NCI-H187 treated with DMSO at 0.1 percent for 48 hours (cell line): ENCODE measurements at regions not wholly inside any gene's neighbourhood (a gene's known extent, or its start where the extent isn't known, plus 50 kb on each side); places are given as distances from the start of the nearest gene placed in this dataset.

Experiments
- DNase-seq: peaks from one replicate; lab custom pipeline; 2025; lab: John Stamatoyannopoulos, UW

DNA sequence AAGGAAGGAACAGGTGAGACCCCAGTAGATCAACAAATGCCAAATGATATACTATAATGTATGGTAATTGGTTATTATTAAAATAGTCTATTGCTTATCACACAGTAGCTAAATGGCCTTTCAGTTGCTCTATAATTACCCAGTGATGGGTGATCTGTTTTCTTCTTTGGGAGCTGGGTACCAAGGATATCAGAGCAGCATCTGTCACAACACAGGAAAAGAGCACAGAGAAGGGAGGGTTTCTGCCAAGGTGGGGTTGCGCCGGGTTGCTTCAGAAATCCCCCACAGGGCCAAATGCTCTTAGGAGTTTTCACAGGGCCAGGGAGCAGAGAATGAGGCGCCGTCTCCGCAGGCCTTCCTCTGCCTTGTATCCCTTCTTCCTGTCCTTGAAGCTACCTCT is 469.4 kb downstream of the INSC start:
- no peak for DNase-seq

DNA sequence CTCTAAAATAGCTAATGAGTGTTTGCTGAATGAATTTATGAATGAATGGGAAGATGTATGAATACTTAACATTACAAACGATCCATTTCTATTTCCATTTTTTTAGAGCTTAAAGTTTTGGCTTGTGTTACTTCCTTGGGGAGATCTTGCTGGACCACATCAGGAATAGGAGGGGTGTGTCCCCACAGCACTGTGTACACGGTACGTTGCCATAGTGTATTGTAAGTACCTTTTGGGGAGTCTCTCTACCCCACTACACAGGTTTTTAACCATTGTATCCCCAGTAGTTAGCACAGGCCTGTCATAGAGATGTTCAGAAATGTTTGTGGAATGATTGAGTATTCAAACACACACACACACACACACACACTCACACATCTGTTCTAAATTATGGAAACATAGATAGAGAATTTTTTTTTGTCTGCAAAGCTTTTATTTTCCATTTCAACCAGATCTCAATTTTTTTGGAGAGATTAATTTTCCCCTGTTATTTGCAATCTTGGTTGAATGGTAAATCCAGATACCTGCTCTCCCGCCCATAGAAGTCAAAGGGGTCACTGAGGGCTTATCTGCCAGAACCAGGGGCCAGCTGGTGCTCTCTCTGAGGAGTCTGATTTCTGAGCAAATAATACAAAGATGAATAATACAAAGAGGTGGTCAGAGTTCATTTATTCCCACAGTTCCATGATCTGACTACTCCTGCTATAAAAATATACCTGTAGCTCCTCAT is 471.0 kb downstream of the INSC start:
- no peak for DNase-seq

- DNase-seq: no peak
Measured at GRCh38 chr11:15586741-15587473, 472.2 kb downstream of the INSC start.

DNA sequence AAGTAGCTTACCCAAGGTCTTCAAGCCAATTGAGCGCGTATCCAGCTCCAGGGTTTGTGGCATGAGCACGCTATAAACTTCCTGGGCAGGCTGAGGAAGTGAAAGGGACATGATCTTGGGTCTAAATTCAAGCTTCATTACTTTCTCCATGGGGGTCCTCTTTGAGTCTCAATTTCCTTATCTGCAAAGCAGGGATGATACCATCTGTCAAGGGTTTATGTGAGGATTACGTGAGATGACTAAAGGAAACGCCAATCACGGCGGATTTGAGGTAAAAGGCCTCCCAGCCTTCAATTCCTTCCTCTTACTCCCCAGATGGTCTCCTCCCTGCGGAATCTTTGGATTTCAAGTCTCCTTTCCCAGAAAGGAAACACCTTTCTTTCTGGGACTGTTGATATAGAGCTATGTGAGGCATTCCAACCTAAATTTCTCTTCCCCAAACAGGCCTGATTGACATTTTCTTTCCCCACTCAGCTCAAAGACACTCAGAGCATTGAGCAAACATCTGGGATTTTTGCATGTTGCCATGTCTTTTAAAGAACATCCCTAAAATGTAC is 474.4 kb downstream of the INSC start:
- no peak for DNase-seq

GRCh38 chr11:15590132-15590531 is 475.4 kb downstream of the INSC start:
- no peak for DNase-seq

DNA sequence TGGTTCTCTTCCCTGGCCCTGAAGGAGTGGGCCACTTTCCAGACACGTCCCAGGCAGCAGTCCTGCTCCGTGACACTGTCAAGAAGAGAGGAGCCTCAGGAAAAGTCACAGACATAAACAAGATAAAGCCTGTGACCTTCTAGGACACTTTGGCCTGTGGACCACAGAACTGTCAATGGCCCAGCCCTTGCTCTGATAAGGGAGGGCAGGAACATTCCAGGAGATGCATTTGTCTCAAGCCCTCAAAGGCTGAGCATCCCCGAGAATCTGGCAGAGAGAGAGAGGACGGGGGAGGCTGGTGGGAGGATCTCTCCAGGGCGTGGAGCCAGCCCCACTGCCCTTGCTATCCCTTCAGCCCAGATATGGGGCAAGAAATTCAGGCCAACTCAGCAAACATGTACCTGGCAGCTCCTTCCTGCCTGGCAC is 476.4 kb downstream of the INSC start:
- no peak for DNase-seq

GRCh38 chr11:15594607-15595006 is 479.9 kb downstream of the INSC start:
- DNase-seq: no peak

- DNase-seq: no peak
Measured at GRCh38 chr11:15599376-15599775, 484.7 kb downstream of the INSC start.

GRCh38 chr11:15602047-15602446 is 487.3 kb downstream of the INSC start:
- DNase-seq: no peak

- DNase-seq: no peak
Measured at GRCh38 chr11:15602785-15603567, 488.3 kb downstream of the INSC start.

DNA sequence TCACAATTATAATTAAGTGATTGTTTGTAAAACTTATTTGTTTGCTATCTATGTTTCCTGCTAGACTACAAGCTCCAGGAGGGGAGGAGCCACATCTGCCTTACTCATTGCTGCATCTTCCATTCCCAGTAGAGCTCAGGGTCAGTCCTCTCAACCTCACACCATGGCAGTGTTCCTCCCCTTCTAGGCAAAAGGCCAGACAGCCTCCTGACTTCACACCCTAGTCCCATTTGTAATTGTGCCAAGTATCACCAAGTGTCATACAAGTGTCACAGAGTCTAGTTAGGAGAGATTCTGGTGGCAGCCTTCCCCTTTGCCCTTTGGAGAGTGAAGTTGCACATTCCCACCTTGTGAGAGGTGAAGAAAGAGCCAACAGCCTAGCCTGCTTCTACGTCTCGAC is 490.4 kb downstream of the INSC start:
- no peak for DNase-seq

GRCh38 chr11:15607361-15608036 is 492.8 kb downstream of the INSC start:
- DNase-seq: no peak

DNA sequence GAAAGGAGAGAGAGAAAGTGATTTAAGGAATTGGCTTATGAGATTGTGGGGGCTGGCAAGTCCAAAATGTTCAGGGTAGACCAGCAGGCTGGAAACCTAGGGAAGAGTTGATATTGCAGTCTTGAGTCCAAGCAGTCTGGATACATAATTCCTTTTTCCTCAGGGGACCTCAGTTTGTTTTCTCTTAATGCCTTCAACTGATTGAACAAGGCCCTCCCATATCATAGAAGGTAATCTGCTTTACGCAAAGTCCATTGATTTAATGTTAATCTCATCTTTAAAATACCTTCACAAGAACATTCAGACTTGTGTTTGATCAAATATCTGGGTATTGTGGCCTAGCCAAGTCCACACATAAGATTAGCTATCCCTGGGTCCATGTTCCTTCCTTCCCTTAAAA is 494.7 kb downstream of the INSC start:
- no peak for DNase-seq

- no peak for DNase-seq
Measured at GRCh38 chr11:15610881-15611280, 496.2 kb downstream of the INSC start.

DNA sequence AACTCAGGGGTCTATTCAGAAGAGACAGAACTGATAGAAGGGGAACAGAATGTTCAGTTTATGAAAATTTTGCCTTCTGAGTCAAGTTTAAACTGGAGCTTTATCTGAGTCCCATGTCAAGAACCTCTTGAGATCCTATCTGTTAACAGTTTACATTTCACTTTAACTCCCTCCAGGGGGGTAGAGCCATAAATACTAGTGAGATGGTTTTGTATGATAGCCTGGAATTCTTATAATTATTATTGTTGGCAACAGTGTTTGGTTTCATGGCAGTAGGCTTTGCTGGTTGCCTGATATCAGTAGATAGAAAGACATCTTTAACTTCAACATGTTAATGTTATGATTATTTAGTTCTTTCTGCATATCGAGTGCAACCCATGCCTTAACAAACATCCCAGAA is 498.5 kb downstream of the INSC start:
- no peak for DNase-seq

- no peak for DNase-seq
Measured at GRCh38 chr11:15613789-15614188, 499.1 kb downstream of the INSC start.

- no peak for DNase-seq
Measured at GRCh38 chr11:15615398-15616096, 500.8 kb downstream of the INSC start.

DNA sequence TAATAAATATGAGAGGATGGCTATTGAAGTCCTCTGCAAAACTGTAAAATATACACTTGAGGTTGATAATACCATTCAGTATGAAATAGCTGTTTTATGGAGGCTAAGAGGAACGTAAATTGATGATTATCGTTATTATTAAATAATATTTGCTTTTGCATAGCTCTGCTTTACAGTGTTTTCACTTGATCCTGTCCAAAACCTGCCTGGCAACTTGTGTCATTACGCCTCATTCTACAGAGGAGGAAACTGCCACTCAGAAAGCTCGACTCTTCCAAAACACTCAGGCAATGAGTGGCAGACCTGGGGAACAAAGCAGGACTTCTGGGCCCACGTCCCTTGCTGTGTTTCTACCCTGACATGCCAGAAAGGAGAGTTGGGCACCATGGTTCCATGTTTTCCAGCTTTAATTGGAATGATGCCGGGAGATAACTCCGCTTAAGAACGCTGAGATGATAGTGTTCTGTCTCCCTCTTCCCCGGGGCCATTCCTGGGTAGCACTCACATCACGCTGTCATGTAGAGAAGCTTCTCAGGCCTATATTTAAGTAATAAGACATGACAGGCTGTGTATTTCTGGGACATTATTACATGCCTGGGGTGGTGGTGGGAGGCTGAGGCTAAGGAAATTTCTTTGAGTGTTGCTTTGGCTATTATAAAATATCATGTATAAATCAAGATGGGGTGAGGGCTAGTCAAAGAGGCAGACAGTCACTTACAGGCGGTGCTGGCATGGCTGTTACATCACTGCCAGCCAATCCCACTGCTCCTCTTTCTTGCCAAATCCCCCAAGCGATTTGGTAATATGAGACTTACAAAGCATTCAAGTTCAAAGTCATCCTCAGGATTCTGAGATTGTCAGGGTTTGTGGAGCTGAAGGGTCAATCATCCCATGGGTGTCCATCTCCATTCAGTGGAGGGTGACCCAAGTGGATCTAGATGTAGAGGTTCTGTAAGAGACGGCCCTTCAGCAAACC is 501.7 kb downstream of the INSC start:
- no peak for DNase-seq

DNA sequence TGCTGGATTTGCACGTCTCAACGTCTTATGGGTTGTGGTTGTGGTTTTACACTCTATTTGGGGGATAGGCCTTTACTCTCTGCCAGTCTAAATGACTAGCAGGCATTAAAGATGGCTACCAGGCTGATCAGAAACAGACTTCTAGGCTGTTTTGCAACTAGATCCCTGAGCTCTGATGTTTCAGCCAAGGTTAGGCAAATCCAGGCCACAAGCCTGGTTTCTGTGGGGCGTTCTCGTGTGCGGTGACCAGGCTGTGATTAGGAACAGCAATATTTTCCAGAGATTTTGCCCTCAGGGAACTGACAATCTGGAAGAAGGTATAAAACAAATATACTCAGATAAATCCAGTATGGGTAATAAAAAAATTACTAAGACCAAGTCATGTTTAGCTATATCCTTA is 502.4 kb downstream of the INSC start:
- DNase-seq: no peak

DNA sequence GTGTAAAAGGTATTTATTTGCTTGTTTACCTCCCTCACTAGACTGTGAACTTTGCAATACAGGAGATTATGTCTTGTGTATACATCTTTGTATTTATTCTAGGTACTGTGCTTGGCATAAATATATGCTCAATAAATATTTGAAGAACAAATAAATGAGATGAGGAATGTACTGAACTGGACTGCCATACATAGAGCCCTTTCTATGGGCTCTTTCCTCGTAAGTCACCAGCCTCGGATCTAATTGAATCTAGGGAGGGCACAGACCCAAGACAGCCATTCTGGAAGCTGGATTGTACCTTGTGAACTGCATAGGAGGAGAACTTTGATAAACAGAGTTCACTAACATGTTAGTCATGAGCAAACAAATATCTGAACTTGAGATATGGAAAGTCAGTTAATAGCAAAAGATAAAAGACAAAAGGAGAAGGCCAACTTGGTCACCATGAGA is 503.9 kb downstream of the INSC start:
- DNase-seq: no peak
